Activated naive CD8-positive, alpha-beta T cell treated with anti-CD3 and anti-CD28 coated beads, Interleukin-2, amount 10 ng/mL, durations not matched to agents 7 days and 5 days (primary cell): ENCODE measurements at regions not wholly inside any gene's neighbourhood (a gene's known extent, or its start where the extent isn't known, plus 50 kb on each side); places are given as distances from the start of the nearest gene placed in this dataset.

ENCODE experiments used
- ATAC-seq: fragments of 150-1000 bp; cut with Tn5 transposase; one replicate; pipeline ENCODE4 v1.10.0; 2021; ENCODE audit warnings: low read depth, moderate library complexity
- POLR2A ChIA-PET: fragments of 350-600 bp; sonication (Branson Sonifier 250); formaldehyde crosslinking; loops from one replicate; lab custom pipeline; 2021; ENCODE audit warnings: antibody characterized with exemption; lab: Charles Lee
- DNase-seq: peaks from one replicate; pipeline ENCODE4 v3.0.0; 2021
- H3K27ac Mint-ChIP-seq: one replicate; pipeline ENCODE4 v1.8.0; 2022; ENCODE audit warnings: mild to moderate bottlenecking, mixed read lengths
- H3K27me3 Mint-ChIP-seq: one replicate; pipeline ENCODE4 v1.8.0; 2022; ENCODE audit warnings: mild to moderate bottlenecking, moderate library complexity, mixed read lengths
- H3K36me3 Mint-ChIP-seq: one replicate; pipeline ENCODE4 v1.8.0; 2021; ENCODE audit warnings: mild to moderate bottlenecking, mixed read lengths
- H3K4me1 Mint-ChIP-seq: one replicate; pipeline ENCODE4 v1.8.0; 2021; ENCODE audit warnings: mixed read lengths
- H3K4me3 Mint-ChIP-seq: one replicate; pipeline ENCODE4 v1.8.0; 2022; ENCODE audit warnings: mild to moderate bottlenecking, moderate library complexity, mixed read lengths
- H3K9me3 Mint-ChIP-seq: one replicate; pipeline ENCODE4 v1.8.0; 2021; ENCODE audit warnings: mixed read lengths

DNA sequence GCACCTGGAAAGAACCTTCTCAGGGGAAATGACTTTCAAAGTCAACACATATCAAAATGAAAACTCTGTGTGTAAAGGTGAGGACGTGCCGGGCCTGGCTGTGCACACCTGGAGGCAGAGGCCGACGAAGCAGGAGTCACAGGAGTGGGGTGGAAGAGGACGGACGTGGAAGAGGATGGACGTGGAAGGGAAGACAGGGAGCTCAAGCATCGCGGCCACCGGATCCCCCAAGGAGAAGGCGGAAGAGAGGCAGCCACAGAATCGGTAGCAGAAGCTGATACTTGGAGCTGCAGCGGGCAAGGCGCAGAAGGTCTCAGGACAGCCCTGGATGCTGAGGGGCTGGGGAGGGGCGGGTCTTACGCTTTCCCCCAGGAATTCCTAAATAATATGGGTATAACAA, 519.8 kb downstream of the BRD1 start:
- ATAC-seq (no peak), DNase-seq (peak; percentile 13)
- POLR2A ChIA-PET, result no interaction called here
- Mint-ChIP-seq H3K4me3 (no peak overlapping the region), H3K9me3 (no peaks in the 10 kb centered on the region), H3K36me3 (no peaks in the 10 kb centered on the region), H3K27ac (no peak overlapping the region), H3K4me1 (no peaks in the 10 kb centered on the region), H3K27me3 (peaks cover 6% of the 10 kb centered on the region)

DNA sequence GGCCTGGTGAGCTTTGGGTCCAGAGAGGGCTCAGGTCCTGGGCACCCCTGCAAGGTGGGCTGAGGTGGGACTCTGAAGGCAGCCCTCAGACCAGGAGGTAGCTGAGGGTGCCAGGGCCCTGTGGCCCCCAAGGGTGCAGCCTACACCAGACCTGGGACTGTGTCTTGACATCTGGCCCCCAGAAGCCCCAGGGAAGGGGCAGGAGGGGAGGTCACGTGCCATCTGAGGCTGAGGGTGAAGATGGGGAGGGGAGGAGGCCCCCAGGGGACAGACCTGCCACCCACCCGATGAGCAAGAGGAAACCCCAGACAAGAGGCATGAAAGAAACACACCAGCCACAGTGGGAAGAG, 520.2 kb downstream of the BRD1 start:
- Mint-ChIP-seq H3K36me3 (no peaks in the 10 kb centered on the region), H3K27ac (no peak overlapping the region), H3K4me3 (no peak overlapping the region), H3K27me3 (peaks cover 6% of the 10 kb centered on the region), H3K4me1 (no peaks in the 10 kb centered on the region), H3K9me3 (no peaks in the 10 kb centered on the region)
- POLR2A ChIA-PET, result no interaction called here
- peak; percentile 2 for DNase-seq
- ATAC-seq, result no peak

DNA sequence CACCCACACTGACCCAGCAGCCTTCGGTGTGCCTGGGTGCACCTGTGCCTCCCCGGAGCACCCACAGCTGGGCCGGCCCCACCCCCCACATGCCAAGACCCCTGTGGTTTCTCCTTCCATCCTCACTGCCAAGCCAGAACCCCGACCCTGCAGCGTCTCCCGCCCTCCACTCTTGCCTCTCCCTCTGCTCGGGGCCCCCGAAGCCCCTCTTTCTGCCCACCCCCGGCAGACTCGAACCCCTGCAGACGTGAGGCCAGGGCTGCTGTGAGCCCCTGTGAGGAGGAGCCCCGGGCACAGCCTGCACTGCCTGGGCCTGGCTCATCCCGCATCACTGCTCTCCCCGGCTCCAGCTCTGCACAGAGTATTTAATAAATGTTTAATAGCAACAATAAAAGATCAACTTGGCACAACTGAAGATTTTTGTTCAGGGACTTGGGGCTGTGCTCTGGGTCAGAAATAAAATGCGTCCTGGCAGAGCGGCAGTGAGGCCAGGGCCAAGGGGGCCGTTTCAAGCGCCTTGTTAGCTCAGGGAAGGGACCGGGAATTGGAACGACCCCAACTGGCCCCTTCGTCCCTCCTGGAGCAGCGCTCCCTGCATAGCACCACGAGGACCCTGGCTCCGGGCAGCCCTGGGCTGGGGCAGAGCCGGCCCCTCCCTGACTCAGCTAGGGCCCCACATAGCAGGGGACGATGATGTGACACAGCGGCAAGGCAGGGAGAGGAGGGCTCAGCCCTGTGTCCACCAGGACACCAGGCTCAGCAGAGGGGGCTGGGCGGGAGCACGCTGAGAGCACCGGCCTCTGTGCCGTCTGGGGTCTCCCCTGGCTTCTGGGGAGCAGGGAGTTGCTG, 520.8 kb downstream of the BRD1 start:
- Mint-ChIP-seq H3K4me1 (no peaks in the 10 kb centered on the region), H3K36me3 (no peaks in the 10 kb centered on the region), H3K9me3 (no peaks in the 10 kb centered on the region), H3K27ac (no peak overlapping the region), H3K4me3 (no peak overlapping the region), H3K27me3 (peaks cover 6% of the 10 kb centered on the region)
- POLR2A ChIA-PET, result no interaction called here
- ATAC-seq (no peak), DNase-seq (peak; percentile 20)

DNA sequence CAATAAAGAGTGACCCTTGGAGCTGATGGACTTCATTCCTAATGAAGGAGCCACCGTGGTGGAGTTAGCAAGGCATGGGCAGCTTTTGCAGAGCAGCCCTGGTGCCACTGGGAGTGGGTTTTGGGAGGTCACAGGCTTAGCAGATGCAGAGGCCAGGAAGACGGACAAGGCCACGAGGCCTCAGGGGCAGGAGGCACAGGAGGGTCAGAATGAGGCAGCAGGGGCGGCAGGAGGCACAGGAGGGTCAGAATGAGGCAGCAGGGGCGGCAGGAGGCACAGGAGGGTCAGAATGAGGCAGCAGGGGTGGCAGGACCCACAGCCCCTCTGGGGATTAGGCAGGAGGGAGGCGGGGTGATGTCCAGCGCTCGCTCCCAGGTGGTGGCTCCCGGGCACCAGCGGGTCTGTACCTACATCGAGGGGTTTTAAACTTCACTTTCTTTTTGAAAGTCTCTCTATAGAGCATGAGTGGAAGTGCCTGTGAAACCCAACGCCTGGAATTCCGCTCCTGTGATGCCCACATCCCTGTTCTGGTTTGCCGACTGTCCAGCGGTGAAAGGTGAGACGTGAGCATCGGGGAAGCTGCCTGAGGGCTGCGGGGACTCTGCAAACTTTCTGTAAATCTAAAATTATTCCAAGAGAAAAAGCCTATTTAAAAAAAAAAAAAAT, 521.6 kb downstream of the BRD1 start:
- H3K4me1 Mint-ChIP-seq, result no peaks in the 10 kb centered on the region
- ATAC-seq (no peak), DNase-seq (peak; percentile 19)
- POLR2A ChIA-PET, result no interaction called here
- no peak overlapping the region for H3K27ac Mint-ChIP-seq
- H3K9me3 Mint-ChIP-seq, result no peaks in the 10 kb centered on the region
- peaks cover 3% of the 10 kb centered on the region for H3K27me3 Mint-ChIP-seq
- H3K36me3 Mint-ChIP-seq, result no peaks in the 10 kb centered on the region
- H3K4me3 Mint-ChIP-seq, result no peak overlapping the region

DNA sequence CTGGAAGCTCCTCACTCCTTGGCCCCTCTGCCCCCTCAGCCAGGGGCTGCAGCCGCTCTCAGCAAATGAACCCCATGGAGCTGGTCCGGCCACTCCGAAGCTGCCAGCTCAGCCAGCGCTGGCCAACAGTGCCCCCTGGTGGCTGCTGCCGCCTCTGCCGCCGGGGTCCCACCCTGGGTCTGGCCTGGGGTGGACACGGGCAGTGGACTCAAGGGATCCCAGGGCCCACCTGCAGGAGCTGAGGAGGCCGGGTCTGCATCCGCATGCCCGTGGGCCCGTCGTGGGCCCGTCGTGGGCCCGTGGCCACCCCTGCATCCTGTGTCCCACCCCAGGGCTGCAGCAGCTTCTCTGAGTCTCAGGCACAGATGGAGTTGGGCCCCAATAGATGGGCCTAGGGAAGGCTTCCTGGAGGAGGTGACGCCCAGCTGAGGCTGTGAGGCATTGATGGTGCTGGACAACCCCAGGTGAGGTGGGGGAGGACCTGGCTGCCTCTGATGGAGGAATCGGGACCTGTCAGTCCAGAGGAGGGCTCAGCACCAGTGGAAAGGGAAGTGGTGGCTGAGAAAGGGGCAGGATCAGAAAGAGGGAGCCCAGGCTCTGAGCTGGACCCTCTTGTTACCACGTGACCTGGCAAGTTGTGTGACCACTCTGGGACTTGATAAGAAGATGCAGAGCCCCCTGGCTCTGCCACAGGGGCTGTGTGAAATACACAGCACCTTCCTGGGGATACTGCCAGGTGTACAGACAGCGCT, 522.3 kb downstream of the BRD1 start:
- H3K9me3 Mint-ChIP-seq, result no peaks in the 10 kb centered on the region
- ATAC-seq (peak; percentile 61), DNase-seq (peak; percentile 80)
- no peak overlapping the region for H3K27ac Mint-ChIP-seq
- POLR2A ChIA-PET, result no interaction called here
- no peaks in the 10 kb centered on the region for H3K36me3 Mint-ChIP-seq
- peaks cover 3% of the 10 kb centered on the region for H3K27me3 Mint-ChIP-seq
- H3K4me1 Mint-ChIP-seq, result peaks cover 3% of the 10 kb centered on the region
- H3K4me3 Mint-ChIP-seq, result no peak overlapping the region

DNA sequence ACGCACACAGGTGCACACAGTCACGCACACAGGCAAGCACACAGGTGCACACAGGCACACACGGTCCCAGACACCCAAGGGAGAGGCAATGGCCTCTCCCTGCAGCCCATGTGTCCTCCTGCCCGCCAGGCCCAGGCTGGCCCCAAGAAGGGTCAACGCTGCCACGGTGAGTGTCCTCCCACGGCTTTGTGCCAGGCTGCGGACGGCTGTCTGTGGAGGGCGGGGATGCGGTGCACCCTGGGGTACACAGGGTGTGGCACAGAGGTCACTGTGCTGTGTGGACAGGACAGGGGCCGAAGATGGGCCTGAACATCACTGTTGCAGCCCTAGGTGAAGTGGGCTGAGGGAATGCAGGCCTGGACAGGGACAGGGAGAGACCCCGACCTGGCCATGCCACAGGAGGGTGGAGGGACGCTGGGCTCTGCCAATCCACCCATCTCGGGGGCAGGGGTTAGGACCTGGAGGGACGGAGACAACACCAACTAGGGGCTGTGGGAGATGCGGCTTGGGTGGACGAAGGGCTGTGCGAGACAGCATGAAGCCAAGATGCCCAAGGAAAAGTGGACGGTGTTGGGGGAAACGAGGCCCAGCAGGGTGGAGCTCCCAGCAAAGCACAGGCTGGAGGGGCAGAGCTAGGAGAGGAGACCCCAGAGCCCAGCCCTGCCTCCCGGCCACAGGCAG, 523.8 kb downstream of the BRD1 start:
- no peak for ATAC-seq
- H3K4me3 Mint-ChIP-seq, result no peak overlapping the region
- H3K27me3 Mint-ChIP-seq, result peaks cover 3% of the 10 kb centered on the region
- DNase-seq, result no peak
- H3K4me1 Mint-ChIP-seq, result peaks cover 3% of the 10 kb centered on the region
- POLR2A ChIA-PET, result no interaction called here
- no peak overlapping the region for H3K27ac Mint-ChIP-seq
- H3K36me3 Mint-ChIP-seq, result no peaks in the 10 kb centered on the region
- H3K9me3 Mint-ChIP-seq, result no peaks in the 10 kb centered on the region

DNA sequence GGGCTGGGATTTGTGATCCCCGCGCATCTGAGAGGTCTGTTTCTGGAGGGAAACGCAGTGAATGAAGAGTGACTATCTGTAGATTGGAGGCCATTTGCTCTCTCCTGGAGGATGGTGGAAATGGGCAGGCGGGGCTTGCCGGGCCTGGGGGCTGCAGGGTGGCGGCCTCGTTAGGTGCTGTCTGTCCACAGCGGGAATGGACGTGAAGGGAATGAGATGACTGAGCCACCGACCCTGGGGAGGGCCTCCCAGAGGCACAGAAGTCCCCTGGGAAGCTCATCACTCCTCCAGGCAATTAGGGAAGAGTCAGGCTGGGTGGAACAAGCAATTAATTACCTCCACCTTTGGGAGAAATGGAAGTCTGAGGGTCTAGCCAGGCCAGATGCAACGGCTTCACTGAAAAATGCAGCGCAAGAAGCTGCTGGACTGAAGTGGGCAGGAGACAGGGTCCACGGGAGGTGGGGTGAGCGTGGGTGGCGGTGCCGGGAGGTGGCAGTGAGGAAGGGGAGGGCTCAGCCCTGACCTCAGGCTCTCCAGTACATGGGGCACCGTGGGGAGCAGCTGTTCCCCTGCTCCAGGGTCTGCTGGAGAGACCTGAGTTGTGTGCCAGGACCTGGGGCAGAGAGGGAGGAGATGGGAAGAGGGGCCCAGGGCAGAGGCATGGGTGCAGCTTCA, 524.5 kb downstream of the BRD1 start:
- H3K4me3 Mint-ChIP-seq, result no peak overlapping the region
- H3K27ac Mint-ChIP-seq, result no peak overlapping the region
- peaks cover 3% of the 10 kb centered on the region for H3K27me3 Mint-ChIP-seq
- H3K36me3 Mint-ChIP-seq, result no peaks in the 10 kb centered on the region
- POLR2A ChIA-PET, result no interaction called here
- peaks cover 3% of the 10 kb centered on the region for H3K4me1 Mint-ChIP-seq
- DNase-seq (no peak), ATAC-seq (no peak)
- H3K9me3 Mint-ChIP-seq, result no peaks in the 10 kb centered on the region

DNA sequence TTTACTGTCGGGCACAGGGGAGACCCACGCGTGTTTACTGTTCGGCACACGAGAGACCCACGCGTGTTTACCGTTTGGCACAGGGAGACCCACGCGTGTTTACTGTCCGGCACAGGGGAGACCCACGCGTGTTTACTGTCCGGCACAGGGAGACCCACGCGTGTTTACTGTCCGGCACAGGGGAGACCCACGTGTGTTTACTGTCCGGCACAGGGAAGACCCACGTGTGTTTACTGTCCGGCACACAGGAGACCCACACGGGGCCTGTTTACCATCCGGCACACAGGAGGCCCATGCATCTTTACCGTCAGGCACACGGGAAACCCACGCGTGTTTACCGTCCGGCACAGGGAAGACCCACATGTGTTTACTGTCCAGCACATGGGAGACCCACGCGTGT, 525.1 kb downstream of the BRD1 start:
- no peak for DNase-seq
- no peak overlapping the region for H3K27ac Mint-ChIP-seq

DNA sequence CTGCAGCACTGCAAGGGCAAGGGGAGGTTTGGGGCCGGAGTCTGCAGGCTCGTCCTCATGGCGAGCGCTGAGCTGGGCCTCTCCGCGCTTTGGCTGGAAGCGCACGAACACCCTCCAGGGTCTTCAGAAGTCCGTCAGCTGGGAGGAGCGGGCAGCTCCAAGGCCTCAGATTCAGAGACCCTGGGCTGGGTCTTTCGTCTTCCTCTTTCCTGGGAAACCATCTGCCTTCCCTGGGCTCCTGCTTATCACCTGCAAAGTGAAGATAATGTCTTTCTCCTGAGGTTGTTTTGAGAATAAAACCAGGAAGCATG, 525.6 kb downstream of the BRD1 start:
- ATAC-seq, result no peak
- no peak for DNase-seq
- no peaks in the 10 kb centered on the region for H3K27me3 Mint-ChIP-seq
- no peak overlapping the region for H3K27ac Mint-ChIP-seq
- peaks cover 3% of the 10 kb centered on the region for H3K4me1 Mint-ChIP-seq
- no peaks in the 10 kb centered on the region for H3K36me3 Mint-ChIP-seq
- POLR2A ChIA-PET, result no interaction called here
- no peaks in the 10 kb centered on the region for H3K9me3 Mint-ChIP-seq
- no peak overlapping the region for H3K4me3 Mint-ChIP-seq

More for the DNA sequence above, 525.1 kb downstream of the BRD1 start:
- POLR2A ChIA-PET, result no interaction called here
- Mint-ChIP-seq H3K27me3 (no peaks in the 10 kb centered on the region), H3K36me3 (no peaks in the 10 kb centered on the region), H3K9me3 (no peaks in the 10 kb centered on the region), H3K4me1 (peaks cover 3% of the 10 kb centered on the region), H3K4me3 (no peak overlapping the region)
- ATAC-seq, result no peak

DNA sequence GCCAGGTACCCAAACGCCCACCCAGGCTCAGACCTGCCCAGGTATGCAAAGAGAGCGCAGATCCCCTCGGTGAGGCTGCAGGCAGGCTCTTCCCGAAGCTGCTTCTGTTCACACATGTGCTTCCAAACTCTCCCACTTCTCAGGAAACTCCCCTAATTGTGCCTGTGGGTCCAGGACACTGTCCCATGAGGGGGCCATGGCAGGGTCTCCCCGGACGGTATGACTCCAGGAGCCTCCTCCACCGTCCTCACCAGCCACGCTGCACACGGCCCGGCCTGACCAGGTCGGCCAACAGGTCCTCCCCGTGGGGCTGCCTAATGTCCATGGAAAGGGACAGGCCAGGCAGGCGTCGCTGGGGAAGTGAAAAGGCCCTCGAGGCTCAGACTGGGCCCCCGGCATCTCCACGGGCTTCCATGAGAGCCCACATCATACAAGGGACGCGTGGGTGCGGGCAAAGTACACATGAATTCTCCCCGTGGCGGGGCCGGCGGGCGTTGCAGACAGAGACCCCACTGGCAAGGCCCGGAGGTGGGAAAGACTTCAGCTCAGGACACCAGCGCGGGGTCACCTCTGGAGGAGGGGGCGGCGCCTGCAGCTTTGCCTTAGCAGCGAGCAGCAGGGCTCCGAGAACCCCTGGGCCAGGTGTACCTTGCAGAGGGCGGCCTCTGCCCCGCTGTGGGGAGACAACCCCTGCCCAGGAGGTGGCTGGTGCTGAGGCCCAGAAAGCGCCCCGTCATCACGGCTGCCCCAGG, 526.1 kb downstream of the BRD1 start:
- no peaks in the 10 kb centered on the region for H3K36me3 Mint-ChIP-seq
- no peak for DNase-seq
- no peak overlapping the region for H3K4me3 Mint-ChIP-seq
- H3K27ac Mint-ChIP-seq, result no peak overlapping the region
- peaks cover 3% of the 10 kb centered on the region for H3K4me1 Mint-ChIP-seq
- no peaks in the 10 kb centered on the region for H3K9me3 Mint-ChIP-seq
- no peak for ATAC-seq
- H3K27me3 Mint-ChIP-seq, result no peaks in the 10 kb centered on the region
- POLR2A ChIA-PET, result no interaction called here

DNA sequence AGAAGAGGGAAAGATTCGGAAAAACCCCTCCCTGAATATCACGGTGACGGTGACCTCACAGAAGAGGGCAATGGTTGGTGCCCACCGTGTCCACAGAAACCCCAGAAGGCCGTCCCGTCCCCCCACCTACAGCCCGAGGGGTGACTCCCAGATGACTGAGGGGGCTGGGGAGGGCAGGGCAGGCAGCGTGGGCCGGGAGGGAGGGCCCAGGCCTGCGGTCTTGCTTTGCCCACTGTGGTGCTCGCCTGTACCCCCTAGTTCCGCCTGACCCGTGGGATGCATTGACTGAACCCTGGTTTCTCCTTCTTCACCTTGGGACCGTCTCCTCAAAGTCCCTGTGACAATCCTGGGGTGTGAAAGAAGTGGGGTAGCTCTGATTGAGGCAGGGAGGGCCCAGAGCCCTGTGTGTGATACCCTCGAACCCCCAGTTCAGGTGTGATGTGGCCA, 526.7 kb downstream of the BRD1 start:
- H3K4me1 Mint-ChIP-seq, result peaks cover 3% of the 10 kb centered on the region
- H3K4me3 Mint-ChIP-seq, result no peak overlapping the region
- H3K27me3 Mint-ChIP-seq, result no peaks in the 10 kb centered on the region
- H3K9me3 Mint-ChIP-seq, result no peaks in the 10 kb centered on the region
- H3K27ac Mint-ChIP-seq, result no peak overlapping the region
- POLR2A ChIA-PET, result no interaction called here
- no peaks in the 10 kb centered on the region for H3K36me3 Mint-ChIP-seq
- ATAC-seq (no peak), DNase-seq (no peak)

DNA sequence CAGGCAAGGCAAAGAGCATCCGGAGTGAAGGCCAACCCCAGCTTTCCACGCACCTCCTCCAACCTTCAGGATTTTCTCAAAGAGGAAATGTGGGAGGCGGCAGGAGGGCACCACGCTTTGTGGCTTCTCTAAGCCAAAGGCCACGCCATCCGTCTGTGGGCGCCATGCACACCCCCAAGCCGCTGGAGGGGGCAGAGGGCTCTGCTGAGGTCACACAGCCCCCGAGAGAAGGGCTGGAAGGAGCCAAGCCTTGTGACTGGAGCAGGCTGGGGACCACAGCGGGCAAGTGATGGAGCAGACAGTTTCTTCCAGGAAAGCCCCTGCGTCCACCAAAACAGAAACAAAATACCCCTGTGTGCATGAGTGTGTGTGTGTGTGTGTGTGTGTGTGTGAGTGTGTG, 527.4 kb downstream of the BRD1 start:
- POLR2A ChIA-PET, result no interaction called here
- Mint-ChIP-seq H3K4me1 (peaks cover 3% of the 10 kb centered on the region), H3K9me3 (peaks cover 2% of the 10 kb centered on the region), H3K4me3 (no peak overlapping the region), H3K36me3 (no peaks in the 10 kb centered on the region), H3K27ac (no peak overlapping the region), H3K27me3 (peaks cover 2% of the 10 kb centered on the region)
- no peak for DNase-seq
- ATAC-seq, result no peak
